ENCODE measurements at regions not wholly inside any gene's neighbourhood (a gene's known extent, or its start where the extent isn't known, plus 50 kb on each side); places are given as distances from the start of the nearest gene placed in this dataset.

GRCh38 chr5:68080282-68081050 lies 135.1 kb upstream of the PIK3R1 start:
- H3K4me3 ChIP-seq (ENCODE audit: low read depth, low read length) = no peak overlapping the region
- no peak for TF ChIP-seq CTCF (IDR thresholded peaks at IDR 0.05; ENCODE audit: low read depth, low read length)

- no peak overlapping the region for H3K4me3 ChIP-seq (ENCODE audit: low read depth, low read length)
- no peak for TF ChIP-seq CTCF (IDR thresholded peaks at IDR 0.05; ENCODE audit: low read depth, low read length)
These were observed 138.1 kb upstream of the PIK3R1 start for GRCh38 chr5:68077349-68077894.

GRCh38 chr5:68074633-68075032 lies 140.9 kb upstream of the PIK3R1 start:
- no peak overlapping the region for H3K4me3 ChIP-seq (ENCODE audit: low read depth, low read length)
- no peak for TF ChIP-seq CTCF (IDR thresholded peaks at IDR 0.05; ENCODE audit: low read depth, low read length)

GRCh38 chr5:68074048-68074632 lies 141.4 kb upstream of the PIK3R1 start:
- TF ChIP-seq CTCF (IDR thresholded peaks at IDR 0.05; ENCODE audit: low read depth, low read length) = no peak
- no peak overlapping the region for H3K4me3 ChIP-seq (ENCODE audit: low read depth, low read length)

- no peak for TF ChIP-seq CTCF (IDR thresholded peaks at IDR 0.05; ENCODE audit: low read depth, low read length)
These were observed 143.8 kb upstream of the PIK3R1 start for GRCh38 chr5:68071736-68072135.

GRCh38 chr5:68071282-68071632 lies 144.3 kb upstream of the PIK3R1 start:
- no peak overlapping the region for H3K4me3 ChIP-seq (ENCODE audit: low read depth, low read length)
- no peak for TF ChIP-seq CTCF (IDR thresholded peaks at IDR 0.05; ENCODE audit: low read depth, low read length)

More at GRCh38 chr5:68071736-68072135, 143.8 kb upstream of the PIK3R1 start:
- no peak overlapping the region for H3K4me3 ChIP-seq (ENCODE audit: low read depth, low read length)

- TF ChIP-seq CTCF (IDR thresholded peaks at IDR 0.05; ENCODE audit: low read depth, low read length) = no peak
- H3K4me3 ChIP-seq (ENCODE audit: low read depth, low read length) = no peak overlapping the region
These were observed 144.8 kb upstream of the PIK3R1 start for GRCh38 chr5:68070591-68071281.
